Neural cell (in vitro differentiated cells): ENCODE measurements at regions not wholly inside any gene's neighbourhood (a gene's known extent, or its start where the extent isn't known, plus 50 kb on each side); places are given as distances from the start of the nearest gene placed in this dataset.

Experiments used
- H2AFZ ChIP-seq: fragments of 200-600, 300-800 bp; sonication (generic), shearing (Covaris generic); 2 replicates; pipeline ENCODE4 v1.6.0; 2014; ENCODE audit warnings: low read depth, mild to moderate bottlenecking, antibody characterized with exemption, low read length, moderate library complexity
- H3F3A ChIP-seq: fragments of 200-600 bp; shearing (Covaris generic); 2 replicates; pipeline ENCODE4 v1.6.1; 2016; ENCODE audit warnings: mild to moderate bottlenecking, moderate library complexity, mixed read lengths, antibody characterized with exemption, low read length; ENCODE audit not compliant: insufficient read depth, poor library complexity, severe bottlenecking
- H3K27ac ChIP-seq: fragments of 200-600, 300-800 bp; sonication (generic), shearing (Covaris generic); 2 replicates; pipeline ENCODE4 v1.5.1; 2014; ENCODE audit warnings: mild to moderate bottlenecking, low read length, moderate library complexity
- H3K27me3 ChIP-seq: fragments of 300-800, 200-600 bp; sonication (generic), shearing (Covaris generic); 2 replicates; pipeline ENCODE4 v1.6.0; 2014; ENCODE audit warnings: mild to moderate bottlenecking, low read depth, low read length, moderate library complexity; ENCODE audit not compliant: insufficient read depth
- H3K36me3 ChIP-seq: fragments of 300-800, 200-600 bp; sonication (generic), shearing (Covaris generic); 2 replicates; pipeline ENCODE4 v1.5.1; 2014; ENCODE audit warnings: mild to moderate bottlenecking, antibody characterized with exemption, low read length, moderate library complexity; ENCODE audit not compliant: insufficient read depth
- H3K4me2 ChIP-seq: fragments of 300-800, 200-600 bp; sonication (generic), shearing (Covaris generic); 2 replicates; pipeline ENCODE4 v1.6.0; 2014; ENCODE audit warnings: mild to moderate bottlenecking, low read length
- H3K4me3 ChIP-seq: fragments of 300-800, 200-600 bp; sonication (generic), shearing (Covaris generic); 2 replicates; pipeline ENCODE4 v1.5.1; 2014; ENCODE audit warnings: mild to moderate bottlenecking, low read length, moderate library complexity
- H3K79me2 ChIP-seq: fragments of 200-600 bp; shearing (Covaris generic); replicated peaks from 2 replicates; pipeline ENCODE4 v1.6.0; 2014; ENCODE audit warnings: mild to moderate bottlenecking, low read length, moderate library complexity; ENCODE audit not compliant: insufficient read depth
- H3K9ac ChIP-seq: fragments of 300-800, 200-600 bp; sonication (generic), shearing (Covaris generic); 2 replicates; pipeline ENCODE4 v1.6.1; 2016; ENCODE audit warnings: mild to moderate bottlenecking, low read length, mixed read lengths
- H3K9me2 ChIP-seq: fragments of 200-600 bp; shearing (Covaris generic); 2 replicates; pipeline ENCODE4 v1.6.1; 2016; ENCODE audit warnings: mild to moderate bottlenecking, low read length, mixed read lengths; ENCODE audit not compliant: insufficient read depth
- H3K9me3 ChIP-seq: fragments of 200-600, 300-800 bp; sonication (generic), shearing (Covaris generic); 2 replicates; pipeline ENCODE4 v1.6.1; 2016; ENCODE audit warnings: mild to moderate bottlenecking, mixed run types, low read length, moderate library complexity, mixed read lengths
- H4K20me1 ChIP-seq: fragments of 200-600 bp; shearing (Covaris generic); 2 replicates; pipeline ENCODE4 v1.6.1; 2016; ENCODE audit warnings: mild to moderate bottlenecking, mixed run types; ENCODE audit not compliant: insufficient read depth
- EP300 ChIP-seq: fragments of 450-650 bp; conservative IDR thresholded peaks from 2 replicates; pipeline ENCODE4 v1.6.1; 2014; ENCODE audit warnings: antibody characterized with exemption, mild to moderate bottlenecking, moderate library complexity; ENCODE audit not compliant: poor library complexity, severe bottlenecking
- EZH2 ChIP-seq: fragments of 200-600, 300-800 bp; shearing (Covaris generic), sonication (generic); IDR thresholded peaks from 2 replicates; pipeline ENCODE4 v1.6.1; 2014; ENCODE audit warnings: antibody characterized with exemption, low read length, borderline replicate concordance, mild to moderate bottlenecking; ENCODE audit not compliant: insufficient read depth, poor library complexity, severe bottlenecking
- MXI1 ChIP-seq: fragments of 450-650 bp; conservative IDR thresholded peaks from 2 replicates; pipeline ENCODE4 v1.6.1; 2014; ENCODE audit warnings: antibody characterized with exemption, mild to moderate bottlenecking; ENCODE audit not compliant: poor library complexity, severe bottlenecking
- POLR2AphosphoS5 ChIP-seq: IDR thresholded peaks from 2 replicates; pipeline ENCODE4 v1.6.1; 2012
- RAD21 ChIP-seq: fragments of 450-650 bp; conservative IDR thresholded peaks from 2 replicates; pipeline ENCODE4 v1.6.1; 2014; ENCODE audit warnings: antibody characterized with exemption, mild to moderate bottlenecking, moderate library complexity
- SMC3 ChIP-seq: fragments of 450-650 bp; conservative IDR thresholded peaks from 2 replicates; pipeline ENCODE4 v1.6.1; 2014; ENCODE audit warnings: antibody characterized with exemption, mild to moderate bottlenecking, moderate library complexity; ENCODE audit not compliant: poor library complexity
- TAF1 ChIP-seq: IDR thresholded peaks from 2 replicates; pipeline ENCODE4 v1.6.1; 2012; ENCODE audit warnings: low read depth
- TF ChIP-seq, protein P1 (sequence below): IDR thresholded peaks from 2 replicates; pipeline ENCODE4 v1.6.1; 2012; ENCODE audit warnings: borderline replicate concordance
- TF ChIP-seq, protein P2 (sequence below): fragments of 450-650 bp; IDR thresholded peaks from 2 replicates; pipeline ENCODE4 v1.5.1; 2014; ENCODE audit warnings: antibody characterized with exemption, mild to moderate bottlenecking, moderate library complexity; ENCODE audit not compliant: poor library complexity, severe bottlenecking

DNA sequence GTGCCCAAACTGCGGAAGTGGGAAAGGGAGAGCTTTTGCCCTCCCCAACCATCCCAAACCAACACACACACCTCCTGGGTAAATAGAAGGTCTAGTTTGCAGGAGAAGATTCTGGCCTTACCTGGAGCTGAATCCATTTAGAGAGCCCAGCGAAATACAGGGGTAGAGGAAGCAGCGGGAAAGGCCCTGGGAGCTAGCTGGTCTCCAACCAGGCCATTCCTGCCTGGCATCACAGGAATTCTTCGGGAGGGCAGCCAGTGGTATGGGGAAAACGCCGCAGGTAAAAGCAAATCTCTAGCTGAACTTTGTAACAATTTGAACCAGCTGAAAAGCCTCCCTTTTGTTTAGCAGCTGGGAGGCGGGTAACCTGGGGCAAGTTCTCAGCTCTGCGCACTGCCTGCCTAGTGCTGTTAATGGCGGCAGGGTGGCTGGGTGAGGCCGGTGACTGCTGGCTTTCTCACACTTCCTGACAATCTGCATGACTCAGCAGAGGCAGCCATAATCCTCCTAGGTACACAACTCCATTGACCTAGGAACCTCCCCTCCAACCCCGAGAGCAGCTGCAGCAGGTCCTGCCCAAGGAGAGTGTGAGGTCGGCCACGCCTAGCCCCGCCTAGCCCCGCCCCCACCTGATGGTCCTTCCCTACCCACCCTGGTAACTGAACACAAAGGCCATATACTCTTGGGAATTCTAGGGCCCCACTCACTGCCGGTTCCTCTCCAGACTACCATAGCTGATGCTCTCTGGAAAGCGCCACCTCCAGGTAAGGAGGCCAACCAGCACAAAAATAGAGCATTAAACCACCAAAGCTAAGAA is 483.8 kb upstream of the REG3G start:
- Histone ChIP-seq H3K36me3 (no peaks in the 10 kb centered on the region), H3K9ac (no peak overlapping the region), H3K9me3 (no peaks in the 10 kb centered on the region), H4K20me1 (no peaks in the 10 kb centered on the region), H3K4me3 (no peak overlapping the region), H2AFZ (no peak overlapping the region), H3F3A (no peaks in the 10 kb centered on the region), H3K79me2 (no peaks in the 10 kb centered on the region), H3K27me3 (no peaks in the 10 kb centered on the region), H3K9me2 (no peaks in the 10 kb centered on the region), H3K4me2 (no peak overlapping the region), H3K27ac (no peak overlapping the region)
- TF ChIP-seq, protein P1, sequence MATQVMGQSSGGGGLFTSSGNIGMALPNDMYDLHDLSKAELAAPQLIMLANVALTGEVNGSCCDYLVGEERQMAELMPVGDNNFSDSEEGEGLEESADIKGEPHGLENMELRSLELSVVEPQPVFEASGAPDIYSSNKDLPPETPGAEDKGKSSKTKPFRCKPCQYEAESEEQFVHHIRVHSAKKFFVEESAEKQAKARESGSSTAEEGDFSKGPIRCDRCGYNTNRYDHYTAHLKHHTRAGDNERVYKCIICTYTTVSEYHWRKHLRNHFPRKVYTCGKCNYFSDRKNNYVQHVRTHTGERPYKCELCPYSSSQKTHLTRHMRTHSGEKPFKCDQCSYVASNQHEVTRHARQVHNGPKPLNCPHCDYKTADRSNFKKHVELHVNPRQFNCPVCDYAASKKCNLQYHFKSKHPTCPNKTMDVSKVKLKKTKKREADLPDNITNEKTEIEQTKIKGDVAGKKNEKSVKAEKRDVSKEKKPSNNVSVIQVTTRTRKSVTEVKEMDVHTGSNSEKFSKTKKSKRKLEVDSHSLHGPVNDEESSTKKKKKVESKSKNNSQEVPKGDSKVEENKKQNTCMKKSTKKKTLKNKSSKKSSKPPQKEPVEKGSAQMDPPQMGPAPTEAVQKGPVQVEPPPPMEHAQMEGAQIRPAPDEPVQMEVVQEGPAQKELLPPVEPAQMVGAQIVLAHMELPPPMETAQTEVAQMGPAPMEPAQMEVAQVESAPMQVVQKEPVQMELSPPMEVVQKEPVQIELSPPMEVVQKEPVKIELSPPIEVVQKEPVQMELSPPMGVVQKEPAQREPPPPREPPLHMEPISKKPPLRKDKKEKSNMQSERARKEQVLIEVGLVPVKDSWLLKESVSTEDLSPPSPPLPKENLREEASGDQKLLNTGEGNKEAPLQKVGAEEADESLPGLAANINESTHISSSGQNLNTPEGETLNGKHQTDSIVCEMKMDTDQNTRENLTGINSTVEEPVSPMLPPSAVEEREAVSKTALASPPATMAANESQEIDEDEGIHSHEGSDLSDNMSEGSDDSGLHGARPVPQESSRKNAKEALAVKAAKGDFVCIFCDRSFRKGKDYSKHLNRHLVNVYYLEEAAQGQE, result no peak
- TF ChIP-seq, protein P2, sequence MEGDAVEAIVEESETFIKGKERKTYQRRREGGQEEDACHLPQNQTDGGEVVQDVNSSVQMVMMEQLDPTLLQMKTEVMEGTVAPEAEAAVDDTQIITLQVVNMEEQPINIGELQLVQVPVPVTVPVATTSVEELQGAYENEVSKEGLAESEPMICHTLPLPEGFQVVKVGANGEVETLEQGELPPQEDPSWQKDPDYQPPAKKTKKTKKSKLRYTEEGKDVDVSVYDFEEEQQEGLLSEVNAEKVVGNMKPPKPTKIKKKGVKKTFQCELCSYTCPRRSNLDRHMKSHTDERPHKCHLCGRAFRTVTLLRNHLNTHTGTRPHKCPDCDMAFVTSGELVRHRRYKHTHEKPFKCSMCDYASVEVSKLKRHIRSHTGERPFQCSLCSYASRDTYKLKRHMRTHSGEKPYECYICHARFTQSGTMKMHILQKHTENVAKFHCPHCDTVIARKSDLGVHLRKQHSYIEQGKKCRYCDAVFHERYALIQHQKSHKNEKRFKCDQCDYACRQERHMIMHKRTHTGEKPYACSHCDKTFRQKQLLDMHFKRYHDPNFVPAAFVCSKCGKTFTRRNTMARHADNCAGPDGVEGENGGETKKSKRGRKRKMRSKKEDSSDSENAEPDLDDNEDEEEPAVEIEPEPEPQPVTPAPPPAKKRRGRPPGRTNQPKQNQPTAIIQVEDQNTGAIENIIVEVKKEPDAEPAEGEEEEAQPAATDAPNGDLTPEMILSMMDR, result no peak
- TF ChIP-seq RAD21 (no peak), MXI1 (no peak), TAF1 (no peak), SMC3 (no peak), EZH2 (no peak), EP300 (no peak), POLR2AphosphoS5 (no peak)

DNA sequence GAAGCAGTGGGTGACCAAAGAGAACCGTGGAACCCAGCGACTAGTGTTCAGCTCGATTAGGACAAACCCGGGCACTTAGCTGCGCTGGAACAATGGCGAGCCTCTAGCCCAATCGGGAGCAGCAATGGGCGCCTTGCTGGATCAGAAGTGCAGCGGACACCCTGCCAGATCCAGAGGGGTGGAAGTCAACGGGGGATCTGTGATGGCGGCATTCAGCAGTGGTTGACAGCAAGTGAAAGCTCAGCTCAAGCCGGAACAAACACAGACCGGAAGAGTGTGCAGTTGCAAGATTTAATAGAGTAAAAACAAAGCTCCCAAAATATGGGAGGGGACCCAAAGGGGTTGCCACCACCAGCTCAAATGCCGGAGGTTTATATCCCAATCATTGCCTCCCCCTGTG is 478.7 kb upstream of the REG3G start:
- Histone ChIP-seq H2AFZ (no peak overlapping the region), H3K4me3 (no peak overlapping the region), H3K4me2 (no peak overlapping the region), H4K20me1 (no peaks in the 10 kb centered on the region), H3F3A (no peaks in the 10 kb centered on the region), H3K79me2 (no peaks in the 10 kb centered on the region), H3K9ac (no peak overlapping the region), H3K9me2 (no peaks in the 10 kb centered on the region), H3K36me3 (no peaks in the 10 kb centered on the region), H3K9me3 (no peaks in the 10 kb centered on the region), H3K27me3 (no peaks in the 10 kb centered on the region), H3K27ac (no peak overlapping the region)
- TF ChIP-seq SMC3, result no peak
- TF ChIP-seq EP300, result no peak
- no peak for TF ChIP-seq MXI1
- TF ChIP-seq, protein P2, result no peak
- TF ChIP-seq, protein P1, result no peak
- TF ChIP-seq TAF1, result no peak
